PC-9 (cell line): ENCODE measurements at regions not wholly inside any gene's neighbourhood (a gene's known extent, or its start where the extent isn't known, plus 50 kb on each side); places are given as distances from the start of the nearest gene placed in this dataset.

Experiments used
- EZH2 ChIP-seq: fragments of 200-600 bp; sonication (generic); IDR thresholded peaks from 2 replicates; pipeline ENCODE4 v1.8.0; 2017; ENCODE audit warnings: antibody characterized with exemption, low read depth
- TF ChIP-seq, protein P1 (sequence below): fragments of 200-600 bp; sonication (generic); conservative IDR thresholded peaks from 2 replicates; pipeline ENCODE4 v1.6.1; 2017; ENCODE audit warnings: mixed run types, antibody characterized with exemption, mild to moderate bottlenecking, moderate library complexity

DNA sequence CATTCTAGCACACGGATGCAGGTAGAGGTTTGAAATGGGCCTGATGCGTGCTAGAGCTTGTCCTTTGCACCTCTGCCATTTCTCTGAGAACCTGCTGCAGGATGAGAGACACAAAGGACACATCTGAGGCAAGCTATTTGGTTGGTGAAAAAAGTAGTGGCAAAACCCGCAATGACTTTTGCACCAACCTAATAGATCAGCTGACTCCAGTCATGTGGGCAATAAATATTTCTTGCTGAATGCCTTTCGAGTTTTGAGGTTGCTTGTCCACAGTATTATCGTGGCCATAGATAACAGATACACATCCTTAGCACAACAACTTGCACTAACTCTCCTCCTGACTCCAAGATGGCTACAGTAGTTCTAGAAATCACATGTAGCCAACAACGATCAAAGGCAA is 57.8 kb upstream of the ZNF423 start:
- TF ChIP-seq, protein P1, sequence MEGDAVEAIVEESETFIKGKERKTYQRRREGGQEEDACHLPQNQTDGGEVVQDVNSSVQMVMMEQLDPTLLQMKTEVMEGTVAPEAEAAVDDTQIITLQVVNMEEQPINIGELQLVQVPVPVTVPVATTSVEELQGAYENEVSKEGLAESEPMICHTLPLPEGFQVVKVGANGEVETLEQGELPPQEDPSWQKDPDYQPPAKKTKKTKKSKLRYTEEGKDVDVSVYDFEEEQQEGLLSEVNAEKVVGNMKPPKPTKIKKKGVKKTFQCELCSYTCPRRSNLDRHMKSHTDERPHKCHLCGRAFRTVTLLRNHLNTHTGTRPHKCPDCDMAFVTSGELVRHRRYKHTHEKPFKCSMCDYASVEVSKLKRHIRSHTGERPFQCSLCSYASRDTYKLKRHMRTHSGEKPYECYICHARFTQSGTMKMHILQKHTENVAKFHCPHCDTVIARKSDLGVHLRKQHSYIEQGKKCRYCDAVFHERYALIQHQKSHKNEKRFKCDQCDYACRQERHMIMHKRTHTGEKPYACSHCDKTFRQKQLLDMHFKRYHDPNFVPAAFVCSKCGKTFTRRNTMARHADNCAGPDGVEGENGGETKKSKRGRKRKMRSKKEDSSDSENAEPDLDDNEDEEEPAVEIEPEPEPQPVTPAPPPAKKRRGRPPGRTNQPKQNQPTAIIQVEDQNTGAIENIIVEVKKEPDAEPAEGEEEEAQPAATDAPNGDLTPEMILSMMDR, result no peak
- no peak for TF ChIP-seq EZH2
